Stimulated activated naive CD8-positive, alpha-beta T cell treated with anti-CD3 and anti-CD28 coated beads, Interleukin-15, Interleukin-2, amounts not matched to agents 100 ng/mL and 50 ng/mL, for 24 hours (primary cell): ENCODE measurements at regions not wholly inside any gene's neighbourhood (a gene's known extent, or its start where the extent isn't known, plus 50 kb on each side); places are given as distances from the start of the nearest gene placed in this dataset.

Source experiments
- H3K27ac Mint-ChIP-seq: one replicate; pipeline ENCODE4 v1.8.0; 2021; ENCODE audit warnings: mild to moderate bottlenecking, mixed read lengths
- H3K27me3 Mint-ChIP-seq: one replicate; pipeline ENCODE4 v1.8.0; 2021; ENCODE audit warnings: mixed read lengths
- H3K36me3 Mint-ChIP-seq: one replicate; pipeline ENCODE4 v1.8.0; 2021; ENCODE audit warnings: low read depth, mixed read lengths
- H3K4me1 Mint-ChIP-seq: one replicate; pipeline ENCODE4 v1.8.0; 2021; ENCODE audit warnings: low read depth, mixed read lengths
- H3K4me3 Mint-ChIP-seq: one replicate; pipeline ENCODE4 v1.8.0; 2021; ENCODE audit warnings: mild to moderate bottlenecking, mixed read lengths
- H3K9me3 Mint-ChIP-seq: one replicate; pipeline ENCODE4 v1.8.0; 2021; ENCODE audit warnings: mixed read lengths

DNA sequence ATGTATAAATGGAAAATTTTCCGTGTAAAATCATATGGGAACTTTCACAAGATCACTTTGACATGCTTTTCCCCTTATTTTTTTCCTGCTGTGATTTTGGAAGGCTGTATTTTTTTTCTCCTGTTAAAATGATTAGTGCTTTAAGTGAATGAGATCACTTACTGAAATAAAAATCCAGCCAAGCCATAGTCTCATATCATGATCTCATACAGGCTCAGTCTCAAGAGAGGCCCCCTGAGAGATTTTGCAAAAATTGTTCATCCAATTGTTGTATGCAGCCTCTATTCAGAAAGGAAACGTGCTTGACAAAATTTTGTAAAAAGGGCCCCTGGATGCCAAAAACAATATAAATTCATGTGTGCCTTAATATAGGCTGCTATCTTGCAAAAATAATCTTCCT lies 528.2 kb downstream of the HDGFL1 start:
- peaks cover 7% of the 10 kb centered on the region for H3K9me3 Mint-ChIP-seq
- no peaks in the 10 kb centered on the region for H3K27me3 Mint-ChIP-seq
- no peaks in the 10 kb centered on the region for H3K36me3 Mint-ChIP-seq
- H3K4me3 Mint-ChIP-seq = no peak overlapping the region
- no peaks in the 10 kb centered on the region for H3K4me1 Mint-ChIP-seq
- no peak overlapping the region for H3K27ac Mint-ChIP-seq

DNA sequence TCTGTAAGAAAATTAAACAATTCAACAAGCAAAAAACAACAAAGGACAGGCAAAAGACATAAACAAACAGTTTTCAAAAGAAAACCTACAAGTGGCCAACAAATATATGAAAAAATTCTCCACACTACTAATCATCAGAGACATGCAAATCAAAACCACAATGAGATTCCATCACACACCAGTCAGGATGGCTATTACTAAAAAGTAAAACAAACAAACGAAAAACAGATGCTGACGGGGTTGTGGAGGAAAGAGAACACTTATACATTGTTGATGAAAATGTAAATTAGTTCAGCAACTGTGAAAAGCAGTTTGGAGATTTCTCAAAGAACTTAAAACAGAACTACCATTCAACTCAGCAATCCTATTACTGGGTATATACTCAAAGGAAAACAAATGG lies 537.6 kb downstream of the HDGFL1 start:
- no peaks in the 10 kb centered on the region for H3K4me1 Mint-ChIP-seq
- no peak overlapping the region for H3K27ac Mint-ChIP-seq
- no peaks in the 10 kb centered on the region for H3K36me3 Mint-ChIP-seq
- no peak overlapping the region for H3K4me3 Mint-ChIP-seq
- H3K27me3 Mint-ChIP-seq = no peaks in the 10 kb centered on the region
- H3K9me3 Mint-ChIP-seq = peaks cover 11% of the 10 kb centered on the region

DNA sequence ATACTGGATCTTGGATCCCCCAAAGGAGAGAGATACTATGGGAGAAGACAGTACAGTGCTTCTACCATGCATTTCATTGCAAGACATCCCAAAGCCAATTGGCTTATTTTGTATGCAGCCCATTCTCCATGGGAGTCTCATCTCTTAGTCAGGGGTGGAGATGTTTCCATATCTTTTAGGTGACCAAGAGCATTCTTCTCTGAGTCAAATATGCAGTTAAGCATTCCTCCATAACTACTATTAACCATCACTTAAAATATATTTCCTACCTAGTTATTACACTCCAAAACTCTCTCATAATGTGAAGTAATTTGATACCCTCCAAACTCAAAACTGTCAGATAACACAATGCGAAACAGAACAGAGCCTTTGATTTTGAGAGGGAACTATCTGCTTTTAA lies 542.6 kb downstream of the HDGFL1 start:
- H3K9me3 Mint-ChIP-seq = peaks cover 21% of the 10 kb centered on the region
- H3K4me3 Mint-ChIP-seq = no peak overlapping the region
- H3K27ac Mint-ChIP-seq = no peak overlapping the region
- H3K4me1 Mint-ChIP-seq = no peaks in the 10 kb centered on the region
- no peaks in the 10 kb centered on the region for H3K36me3 Mint-ChIP-seq
- no peaks in the 10 kb centered on the region for H3K27me3 Mint-ChIP-seq

DNA sequence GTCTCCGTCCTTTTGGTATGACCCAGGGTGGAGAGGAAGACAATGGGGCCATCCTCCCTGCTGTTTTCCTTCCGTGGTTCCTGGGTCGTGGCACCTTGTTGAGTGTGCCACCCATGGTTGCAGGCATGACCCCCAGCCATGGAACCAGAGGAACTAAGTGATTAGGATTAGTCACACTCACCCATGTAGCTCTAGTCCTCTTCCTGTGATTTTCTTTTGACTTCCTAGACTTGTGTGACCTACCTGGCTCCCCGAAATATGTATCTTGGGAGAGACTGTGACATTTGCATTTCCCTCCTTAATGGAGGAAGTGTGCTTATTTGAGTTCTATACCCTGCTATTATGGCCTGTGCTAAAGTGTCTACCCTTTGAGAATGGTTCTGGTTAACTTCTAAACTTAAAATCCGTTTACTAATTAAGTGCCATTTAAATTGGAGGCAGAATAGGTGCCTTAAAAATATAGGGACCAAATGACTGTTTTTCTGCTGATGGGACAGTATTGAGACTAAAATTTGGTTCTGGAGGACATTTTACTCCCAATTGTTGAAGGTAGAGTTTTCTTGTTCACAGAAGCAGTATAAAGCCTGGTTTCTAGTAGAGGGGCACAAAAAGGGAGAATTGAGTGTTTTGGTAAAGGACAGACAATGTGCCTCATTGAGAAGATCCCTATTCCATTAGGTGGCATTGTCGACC lies 545.6 kb downstream of the HDGFL1 start:
- H3K4me3 Mint-ChIP-seq = no peak overlapping the region
- peaks cover 21% of the 10 kb centered on the region for H3K9me3 Mint-ChIP-seq
- H3K27me3 Mint-ChIP-seq = no peaks in the 10 kb centered on the region
- H3K4me1 Mint-ChIP-seq = no peaks in the 10 kb centered on the region
- H3K27ac Mint-ChIP-seq = no peak overlapping the region
- H3K36me3 Mint-ChIP-seq = no peaks in the 10 kb centered on the region

DNA sequence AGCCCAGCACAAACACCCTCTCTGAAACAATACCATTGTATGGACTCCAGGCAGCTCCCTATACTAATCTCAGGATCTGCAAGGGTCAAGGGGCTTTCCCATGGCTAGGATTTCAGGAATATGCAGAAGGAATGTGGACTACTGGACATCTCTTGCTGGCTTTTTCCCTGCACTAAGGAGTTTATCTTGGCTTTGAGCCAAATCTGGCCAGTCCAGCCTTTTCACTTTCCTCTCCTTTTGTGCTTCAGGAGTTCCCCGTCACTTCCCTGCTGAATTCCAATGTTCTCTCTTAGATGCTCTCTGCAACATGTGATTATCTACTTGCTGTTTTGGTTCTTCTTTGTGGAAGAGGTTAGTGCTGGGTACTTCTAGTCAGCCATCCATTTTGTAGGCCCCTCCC lies 568.2 kb downstream of the HDGFL1 start:
- H3K4me3 Mint-ChIP-seq = no peak overlapping the region
- H3K9me3 Mint-ChIP-seq = no peaks in the 10 kb centered on the region
- no peak overlapping the region for H3K27ac Mint-ChIP-seq
- no peaks in the 10 kb centered on the region for H3K4me1 Mint-ChIP-seq
- no peaks in the 10 kb centered on the region for H3K36me3 Mint-ChIP-seq
- no peaks in the 10 kb centered on the region for H3K27me3 Mint-ChIP-seq

DNA sequence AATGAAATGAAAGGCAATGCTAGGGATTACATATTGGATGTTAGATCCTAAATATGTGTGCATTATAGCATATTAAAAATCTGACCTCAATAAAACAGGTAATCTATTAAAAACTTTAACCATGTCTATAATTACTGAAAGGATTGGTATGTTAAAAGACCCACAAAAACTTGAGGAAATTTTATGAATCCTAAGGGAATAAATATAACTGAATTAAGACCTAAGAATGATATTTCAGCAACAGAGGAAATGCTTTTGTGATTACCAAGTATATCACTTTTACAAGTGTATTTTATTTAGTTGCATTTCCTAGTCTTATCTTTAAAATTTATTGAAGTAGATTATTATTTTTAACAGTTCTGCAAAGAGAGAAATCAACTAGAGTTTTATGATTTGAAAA lies 571.5 kb downstream of the HDGFL1 start:
- no peaks in the 10 kb centered on the region for H3K4me1 Mint-ChIP-seq
- no peak overlapping the region for H3K4me3 Mint-ChIP-seq
- no peaks in the 10 kb centered on the region for H3K36me3 Mint-ChIP-seq
- H3K27me3 Mint-ChIP-seq = no peaks in the 10 kb centered on the region
- H3K9me3 Mint-ChIP-seq = no peaks in the 10 kb centered on the region
- no peak overlapping the region for H3K27ac Mint-ChIP-seq

DNA sequence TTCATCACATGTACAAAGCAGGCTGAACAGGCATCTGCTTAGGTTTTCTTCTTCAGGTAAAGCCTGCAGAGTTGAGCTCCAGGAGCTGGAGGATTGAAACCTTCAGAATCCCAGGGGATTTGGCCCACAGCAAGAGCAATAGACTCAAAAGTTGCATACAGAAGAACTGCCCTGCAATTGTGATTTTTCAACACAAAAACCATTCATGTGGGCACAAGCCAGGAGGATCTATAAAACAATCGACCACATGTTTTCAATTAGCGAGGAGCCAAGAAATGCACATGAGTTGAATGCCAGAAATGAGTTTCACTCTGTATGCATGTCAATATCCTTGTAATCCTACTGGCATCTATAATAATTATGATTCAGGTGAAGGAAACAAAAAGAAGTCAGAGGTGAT lies 576.4 kb downstream of the HDGFL1 start:
- Mint-ChIP-seq H3K9me3 (no peaks in the 10 kb centered on the region), H3K27me3 (no peaks in the 10 kb centered on the region), H3K4me1 (no peaks in the 10 kb centered on the region), H3K36me3 (no peaks in the 10 kb centered on the region), H3K4me3 (no peak overlapping the region), H3K27ac (no peak overlapping the region)

DNA sequence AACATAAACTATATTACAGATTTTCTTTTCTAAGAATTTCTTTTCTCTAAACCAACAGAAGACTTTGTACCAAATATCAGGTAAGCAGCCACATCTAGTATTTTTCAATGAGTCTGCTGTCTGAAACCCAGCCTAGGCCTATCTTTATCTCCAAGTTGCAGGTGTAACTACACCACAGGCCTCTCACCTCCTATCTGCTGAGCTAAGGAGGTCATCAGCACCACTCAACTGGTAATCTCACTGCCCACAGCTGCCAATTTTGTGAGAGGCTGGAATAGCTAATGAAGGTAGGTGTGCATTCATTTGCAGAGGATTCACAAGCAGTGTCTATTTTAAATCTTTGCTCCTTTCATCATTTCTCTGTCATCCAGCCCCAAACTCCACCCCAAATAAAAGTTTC lies 584.8 kb downstream of the HDGFL1 start:
- Mint-ChIP-seq H3K4me1 (no peaks in the 10 kb centered on the region), H3K4me3 (no peak overlapping the region), H3K9me3 (peaks cover 13% of the 10 kb centered on the region), H3K27me3 (no peaks in the 10 kb centered on the region), H3K36me3 (no peaks in the 10 kb centered on the region), H3K27ac (no peak overlapping the region)

DNA sequence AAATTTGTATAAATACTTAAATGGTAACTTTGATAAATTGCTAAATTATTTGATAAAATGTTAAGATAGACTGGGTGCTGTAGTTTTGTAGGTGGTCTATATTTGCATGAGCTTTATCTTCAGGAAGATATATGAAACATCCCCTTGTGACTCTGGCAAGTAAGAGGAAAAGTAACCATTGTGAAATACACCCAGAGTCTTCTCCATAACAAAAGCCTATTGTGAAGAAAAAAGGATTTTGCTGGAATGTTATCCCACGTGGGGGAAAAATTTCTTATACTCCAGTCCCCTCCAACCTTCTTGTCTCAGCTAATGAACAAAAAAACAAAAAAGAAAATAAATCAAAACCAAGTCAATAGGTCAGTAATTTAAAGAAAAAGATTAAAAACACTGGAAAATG lies 600.7 kb downstream of the HDGFL1 start:
- no peak overlapping the region for H3K4me3 Mint-ChIP-seq
- H3K27me3 Mint-ChIP-seq = no peaks in the 10 kb centered on the region
- no peak overlapping the region for H3K27ac Mint-ChIP-seq
- H3K36me3 Mint-ChIP-seq = no peaks in the 10 kb centered on the region
- peaks cover 4% of the 10 kb centered on the region for H3K9me3 Mint-ChIP-seq
- H3K4me1 Mint-ChIP-seq = peaks cover 11% of the 10 kb centered on the region

DNA sequence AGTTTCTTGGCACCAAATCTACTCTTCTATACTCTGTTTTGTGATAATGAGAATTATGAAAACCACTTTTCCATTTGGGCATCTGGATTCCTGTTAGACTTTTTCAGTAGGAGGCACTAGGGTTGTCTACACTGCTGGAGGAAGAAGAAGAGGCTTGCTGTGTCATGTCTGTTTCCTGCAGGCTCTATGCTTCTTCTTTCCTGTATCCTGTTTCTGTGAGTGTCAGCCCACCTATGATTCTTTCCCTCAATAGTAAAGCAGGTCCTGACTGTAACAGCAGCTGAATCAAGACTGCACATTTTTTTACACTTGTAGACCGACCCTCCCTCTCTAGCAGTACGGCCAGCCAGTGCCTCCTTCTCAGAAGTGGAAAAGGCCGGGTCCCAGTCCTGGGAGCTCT lies 603.9 kb downstream of the HDGFL1 start:
- Mint-ChIP-seq H3K4me3 (no peak overlapping the region), H3K9me3 (peaks cover 7% of the 10 kb centered on the region), H3K27me3 (no peaks in the 10 kb centered on the region), H3K36me3 (no peaks in the 10 kb centered on the region), H3K27ac (no peak overlapping the region), H3K4me1 (peaks cover 11% of the 10 kb centered on the region)

DNA sequence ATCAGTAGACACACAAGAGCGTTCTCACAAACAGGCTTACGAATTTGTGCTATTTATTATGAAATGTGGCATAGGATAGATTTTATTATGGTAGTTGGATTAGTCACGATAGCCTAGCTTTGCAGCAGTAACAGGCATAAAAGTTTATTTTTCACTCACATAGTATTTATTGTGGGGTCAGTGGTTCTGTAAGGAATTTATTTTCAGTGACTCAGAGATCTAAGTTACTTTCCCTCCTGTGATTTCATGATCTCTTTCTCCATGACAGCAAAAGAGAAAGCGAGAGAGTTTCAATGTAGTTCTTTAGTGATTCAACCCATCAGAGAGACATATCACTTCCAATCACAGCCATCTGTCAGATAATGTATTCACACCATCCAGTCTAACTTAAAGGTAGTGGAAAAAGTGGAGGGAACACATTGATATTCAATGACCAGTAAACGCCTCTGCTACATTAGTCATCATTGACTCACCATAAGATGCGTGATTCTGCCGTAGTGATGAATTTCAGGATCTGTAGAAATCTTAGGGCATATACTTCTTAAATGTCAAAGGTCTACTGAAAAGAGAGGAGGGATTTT lies 605.5 kb downstream of the HDGFL1 start:
- no peaks in the 10 kb centered on the region for H3K36me3 Mint-ChIP-seq
- H3K4me3 Mint-ChIP-seq = no peak overlapping the region
- peaks cover 7% of the 10 kb centered on the region for H3K9me3 Mint-ChIP-seq
- no peaks in the 10 kb centered on the region for H3K27me3 Mint-ChIP-seq
- peak overlapping the region; percentile 67 for H3K27ac Mint-ChIP-seq
- H3K4me1 Mint-ChIP-seq = peaks cover 11% of the 10 kb centered on the region

DNA sequence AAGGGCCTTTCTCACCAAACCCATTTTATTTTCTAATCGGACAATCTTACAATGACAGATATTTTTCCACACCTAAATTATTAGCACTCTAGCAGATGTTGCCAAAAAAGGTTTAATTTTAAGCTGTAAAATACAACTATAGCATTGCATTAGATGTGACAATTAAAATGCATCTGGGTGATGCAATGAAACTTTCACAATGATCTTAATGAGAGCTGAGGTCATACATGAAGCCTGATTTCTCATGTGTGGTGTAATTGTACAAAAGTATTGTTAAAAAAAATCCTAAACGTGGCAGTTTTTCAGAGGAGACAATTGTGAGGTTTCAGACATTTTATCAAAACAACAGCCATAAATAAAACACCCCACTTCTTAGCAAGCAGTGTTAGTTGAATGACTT lies 606.0 kb downstream of the HDGFL1 start:
- Mint-ChIP-seq H3K27ac (peak overlapping the region; percentile 1), H3K36me3 (no peaks in the 10 kb centered on the region), H3K4me1 (peaks cover 11% of the 10 kb centered on the region), H3K9me3 (peaks cover 7% of the 10 kb centered on the region), H3K4me3 (no peak overlapping the region), H3K27me3 (no peaks in the 10 kb centered on the region)

DNA sequence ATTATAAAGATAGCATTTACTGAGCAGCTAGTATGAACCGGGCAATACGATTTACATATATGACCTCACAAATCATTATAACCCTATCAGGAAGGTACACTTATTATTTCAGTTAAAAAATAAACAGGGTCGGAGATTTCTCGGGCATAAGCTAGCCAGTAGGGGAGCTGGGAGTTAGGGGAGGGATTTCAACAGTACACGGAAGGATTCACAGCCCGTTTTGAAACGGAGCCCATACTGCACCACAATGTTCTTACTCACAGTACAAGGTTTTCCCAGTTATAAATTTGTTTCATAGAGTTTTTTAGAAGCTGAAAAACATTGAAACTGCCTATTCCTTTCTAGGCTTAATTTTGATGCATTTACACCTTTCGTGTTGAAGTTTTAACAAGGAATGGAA lies 607.1 kb downstream of the HDGFL1 start:
- Mint-ChIP-seq H3K27me3 (no peaks in the 10 kb centered on the region), H3K27ac (no peak overlapping the region), H3K4me3 (no peak overlapping the region), H3K4me1 (peaks cover 11% of the 10 kb centered on the region), H3K36me3 (no peaks in the 10 kb centered on the region), H3K9me3 (peaks cover 4% of the 10 kb centered on the region)

DNA sequence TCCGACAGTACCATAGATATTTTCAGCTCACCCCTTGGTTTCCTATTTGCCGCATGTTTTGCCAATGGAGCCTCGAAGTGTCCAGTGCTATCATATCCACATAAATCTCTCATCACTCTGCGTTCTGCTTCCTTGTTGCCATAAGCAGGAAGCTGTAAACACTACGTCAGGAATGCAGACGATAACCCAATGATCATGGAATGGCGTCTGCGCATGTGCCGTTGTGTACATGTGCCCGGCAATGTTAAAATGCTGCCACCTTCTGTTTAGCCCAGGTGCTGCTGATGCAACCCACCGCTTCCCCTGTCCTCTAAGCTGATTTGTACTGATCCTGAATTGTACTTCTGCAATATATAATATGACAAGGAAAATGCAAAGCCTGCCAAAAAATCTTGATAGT lies 607.5 kb downstream of the HDGFL1 start:
- no peaks in the 10 kb centered on the region for H3K27me3 Mint-ChIP-seq
- H3K4me1 Mint-ChIP-seq = peaks cover 11% of the 10 kb centered on the region
- H3K27ac Mint-ChIP-seq = no peak overlapping the region
- H3K4me3 Mint-ChIP-seq = no peak overlapping the region
- H3K9me3 Mint-ChIP-seq = peaks cover 3% of the 10 kb centered on the region
- no peaks in the 10 kb centered on the region for H3K36me3 Mint-ChIP-seq

DNA sequence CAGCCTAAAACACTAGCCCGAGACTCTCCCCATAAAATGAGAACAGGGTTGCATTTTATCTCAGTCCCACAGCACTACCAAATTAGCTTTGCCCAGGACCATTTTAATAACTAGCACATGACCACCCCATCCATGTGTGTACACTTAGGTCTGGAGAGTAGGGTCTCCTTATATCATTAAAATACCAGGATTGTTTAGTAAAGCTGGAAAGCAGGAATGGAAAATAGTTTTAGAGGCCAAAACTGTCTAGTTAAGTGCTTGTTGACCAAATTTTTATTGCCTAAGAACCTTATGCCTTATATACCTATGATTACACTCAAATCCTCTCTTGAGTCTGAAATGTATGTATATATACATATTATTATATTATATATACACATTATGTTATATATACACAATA lies 608.4 kb downstream of the HDGFL1 start:
- Mint-ChIP-seq H3K4me3 (no peak overlapping the region), H3K27me3 (no peaks in the 10 kb centered on the region), H3K4me1 (peaks cover 11% of the 10 kb centered on the region), H3K9me3 (peaks cover 3% of the 10 kb centered on the region), H3K36me3 (no peaks in the 10 kb centered on the region), H3K27ac (no peak overlapping the region)

DNA sequence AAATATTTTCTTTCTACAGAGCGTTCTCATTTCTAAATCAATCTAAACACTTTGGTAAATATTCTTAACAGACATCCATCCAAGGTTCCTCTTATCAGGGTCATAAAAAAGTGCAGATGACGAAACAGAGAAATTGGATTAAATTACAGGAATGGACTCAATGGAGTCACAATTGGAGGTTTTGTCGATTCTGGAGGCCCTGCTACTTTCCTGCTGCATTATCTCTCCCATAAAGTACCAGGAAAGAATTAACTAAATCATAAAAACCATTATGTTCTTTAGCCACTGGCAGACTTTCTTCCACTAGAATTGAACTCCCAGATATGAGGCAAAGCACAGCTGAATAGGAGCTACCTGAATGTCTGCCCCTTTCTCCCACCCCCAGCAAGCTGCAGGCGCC lies 610.6 kb downstream of the HDGFL1 start:
- Mint-ChIP-seq H3K27ac (no peak overlapping the region), H3K9me3 (peaks cover 3% of the 10 kb centered on the region), H3K36me3 (no peaks in the 10 kb centered on the region), H3K4me1 (no peaks in the 10 kb centered on the region), H3K4me3 (no peak overlapping the region), H3K27me3 (no peaks in the 10 kb centered on the region)
